Neural cell (in vitro differentiated cells): ENCODE measurements at regions not wholly inside any gene's neighbourhood (a gene's known extent, or its start where the extent isn't known, plus 50 kb on each side); places are given as distances from the start of the nearest gene placed in this dataset.

ENCODE experiments used
- H2AFZ ChIP-seq: fragments of 200-600, 300-800 bp; sonication (generic), shearing (Covaris generic); 2 replicates; pipeline ENCODE4 v1.6.0; 2014; ENCODE audit warnings: low read depth, mild to moderate bottlenecking, antibody characterized with exemption, low read length, moderate library complexity
- H3F3A ChIP-seq: fragments of 200-600 bp; shearing (Covaris generic); 2 replicates; pipeline ENCODE4 v1.6.1; 2016; ENCODE audit warnings: mild to moderate bottlenecking, moderate library complexity, mixed read lengths, antibody characterized with exemption, low read length; ENCODE audit not compliant: insufficient read depth, poor library complexity, severe bottlenecking
- H3K27ac ChIP-seq: fragments of 200-600, 300-800 bp; sonication (generic), shearing (Covaris generic); 2 replicates; pipeline ENCODE4 v1.5.1; 2014; ENCODE audit warnings: mild to moderate bottlenecking, low read length, moderate library complexity
- H3K27me3 ChIP-seq: fragments of 300-800, 200-600 bp; sonication (generic), shearing (Covaris generic); 2 replicates; pipeline ENCODE4 v1.6.0; 2014; ENCODE audit warnings: mild to moderate bottlenecking, low read depth, low read length, moderate library complexity; ENCODE audit not compliant: insufficient read depth
- H3K36me3 ChIP-seq: fragments of 300-800, 200-600 bp; sonication (generic), shearing (Covaris generic); 2 replicates; pipeline ENCODE4 v1.5.1; 2014; ENCODE audit warnings: mild to moderate bottlenecking, antibody characterized with exemption, low read length, moderate library complexity; ENCODE audit not compliant: insufficient read depth
- H3K4me2 ChIP-seq: fragments of 300-800, 200-600 bp; sonication (generic), shearing (Covaris generic); 2 replicates; pipeline ENCODE4 v1.6.0; 2014; ENCODE audit warnings: mild to moderate bottlenecking, low read length
- H3K4me3 ChIP-seq: fragments of 300-800, 200-600 bp; sonication (generic), shearing (Covaris generic); 2 replicates; pipeline ENCODE4 v1.5.1; 2014; ENCODE audit warnings: mild to moderate bottlenecking, low read length, moderate library complexity
- H3K79me2 ChIP-seq: fragments of 200-600 bp; shearing (Covaris generic); replicated peaks from 2 replicates; pipeline ENCODE4 v1.6.0; 2014; ENCODE audit warnings: mild to moderate bottlenecking, low read length, moderate library complexity; ENCODE audit not compliant: insufficient read depth
- H3K9ac ChIP-seq: fragments of 300-800, 200-600 bp; sonication (generic), shearing (Covaris generic); 2 replicates; pipeline ENCODE4 v1.6.1; 2016; ENCODE audit warnings: mild to moderate bottlenecking, low read length, mixed read lengths
- H3K9me2 ChIP-seq: fragments of 200-600 bp; shearing (Covaris generic); 2 replicates; pipeline ENCODE4 v1.6.1; 2016; ENCODE audit warnings: mild to moderate bottlenecking, low read length, mixed read lengths; ENCODE audit not compliant: insufficient read depth
- H3K9me3 ChIP-seq: fragments of 200-600, 300-800 bp; sonication (generic), shearing (Covaris generic); 2 replicates; pipeline ENCODE4 v1.6.1; 2016; ENCODE audit warnings: mild to moderate bottlenecking, mixed run types, low read length, moderate library complexity, mixed read lengths
- H4K20me1 ChIP-seq: fragments of 200-600 bp; shearing (Covaris generic); 2 replicates; pipeline ENCODE4 v1.6.1; 2016; ENCODE audit warnings: mild to moderate bottlenecking, mixed run types; ENCODE audit not compliant: insufficient read depth
- EP300 ChIP-seq: fragments of 450-650 bp; conservative IDR thresholded peaks from 2 replicates; pipeline ENCODE4 v1.6.1; 2014; ENCODE audit warnings: antibody characterized with exemption, mild to moderate bottlenecking, moderate library complexity; ENCODE audit not compliant: poor library complexity, severe bottlenecking
- EZH2 ChIP-seq: fragments of 200-600, 300-800 bp; shearing (Covaris generic), sonication (generic); IDR thresholded peaks from 2 replicates; pipeline ENCODE4 v1.6.1; 2014; ENCODE audit warnings: antibody characterized with exemption, low read length, borderline replicate concordance, mild to moderate bottlenecking; ENCODE audit not compliant: insufficient read depth, poor library complexity, severe bottlenecking
- MXI1 ChIP-seq: fragments of 450-650 bp; conservative IDR thresholded peaks from 2 replicates; pipeline ENCODE4 v1.6.1; 2014; ENCODE audit warnings: antibody characterized with exemption, mild to moderate bottlenecking; ENCODE audit not compliant: poor library complexity, severe bottlenecking
- POLR2AphosphoS5 ChIP-seq: IDR thresholded peaks from 2 replicates; pipeline ENCODE4 v1.6.1; 2012
- RAD21 ChIP-seq: fragments of 450-650 bp; conservative IDR thresholded peaks from 2 replicates; pipeline ENCODE4 v1.6.1; 2014; ENCODE audit warnings: antibody characterized with exemption, mild to moderate bottlenecking, moderate library complexity
- SMC3 ChIP-seq: fragments of 450-650 bp; conservative IDR thresholded peaks from 2 replicates; pipeline ENCODE4 v1.6.1; 2014; ENCODE audit warnings: antibody characterized with exemption, mild to moderate bottlenecking, moderate library complexity; ENCODE audit not compliant: poor library complexity
- TAF1 ChIP-seq: IDR thresholded peaks from 2 replicates; pipeline ENCODE4 v1.6.1; 2012; ENCODE audit warnings: low read depth
- TF ChIP-seq, protein P1 (sequence below): IDR thresholded peaks from 2 replicates; pipeline ENCODE4 v1.6.1; 2012; ENCODE audit warnings: borderline replicate concordance
- TF ChIP-seq, protein P2 (sequence below): fragments of 450-650 bp; IDR thresholded peaks from 2 replicates; pipeline ENCODE4 v1.5.1; 2014; ENCODE audit warnings: antibody characterized with exemption, mild to moderate bottlenecking, moderate library complexity; ENCODE audit not compliant: poor library complexity, severe bottlenecking

DNA sequence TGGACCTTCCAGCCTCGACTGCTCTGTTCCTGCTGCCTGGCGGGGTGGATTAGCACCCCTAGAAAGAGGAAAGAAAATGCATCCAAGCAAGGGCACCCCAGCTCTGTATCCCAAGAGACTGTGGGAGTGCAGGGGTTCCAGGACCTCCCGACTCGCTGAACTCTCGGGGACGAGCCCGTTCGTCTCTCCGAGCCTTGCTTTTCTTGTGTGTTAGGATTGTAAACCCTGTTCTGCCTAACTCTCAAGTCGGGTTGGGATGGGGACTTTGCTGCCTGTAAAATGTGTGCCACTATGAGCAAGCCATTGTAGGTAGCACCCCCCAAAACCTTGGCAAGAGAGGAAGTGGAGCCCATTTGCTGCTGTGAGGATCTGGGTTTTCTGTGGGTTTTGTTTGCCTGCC lies 73.2 kb upstream of the VRK1 start:
- Histone ChIP-seq H3K27me3 (no peaks in the 10 kb centered on the region), H3K36me3 (no peaks in the 10 kb centered on the region), H3K9me3 (no peaks in the 10 kb centered on the region), H3K9ac (no peak overlapping the region), H3K27ac (no peak overlapping the region), H3K9me2 (no peaks in the 10 kb centered on the region), H2AFZ (no peak overlapping the region), H4K20me1 (no peaks in the 10 kb centered on the region), H3K4me2 (no peak overlapping the region), H3F3A (no peaks in the 10 kb centered on the region), H3K79me2 (no peaks in the 10 kb centered on the region), H3K4me3 (no peak overlapping the region)
- no peak for TF ChIP-seq RAD21
- TF ChIP-seq TAF1 = no peak
- TF ChIP-seq SMC3 = no peak
- TF ChIP-seq, protein P1, sequence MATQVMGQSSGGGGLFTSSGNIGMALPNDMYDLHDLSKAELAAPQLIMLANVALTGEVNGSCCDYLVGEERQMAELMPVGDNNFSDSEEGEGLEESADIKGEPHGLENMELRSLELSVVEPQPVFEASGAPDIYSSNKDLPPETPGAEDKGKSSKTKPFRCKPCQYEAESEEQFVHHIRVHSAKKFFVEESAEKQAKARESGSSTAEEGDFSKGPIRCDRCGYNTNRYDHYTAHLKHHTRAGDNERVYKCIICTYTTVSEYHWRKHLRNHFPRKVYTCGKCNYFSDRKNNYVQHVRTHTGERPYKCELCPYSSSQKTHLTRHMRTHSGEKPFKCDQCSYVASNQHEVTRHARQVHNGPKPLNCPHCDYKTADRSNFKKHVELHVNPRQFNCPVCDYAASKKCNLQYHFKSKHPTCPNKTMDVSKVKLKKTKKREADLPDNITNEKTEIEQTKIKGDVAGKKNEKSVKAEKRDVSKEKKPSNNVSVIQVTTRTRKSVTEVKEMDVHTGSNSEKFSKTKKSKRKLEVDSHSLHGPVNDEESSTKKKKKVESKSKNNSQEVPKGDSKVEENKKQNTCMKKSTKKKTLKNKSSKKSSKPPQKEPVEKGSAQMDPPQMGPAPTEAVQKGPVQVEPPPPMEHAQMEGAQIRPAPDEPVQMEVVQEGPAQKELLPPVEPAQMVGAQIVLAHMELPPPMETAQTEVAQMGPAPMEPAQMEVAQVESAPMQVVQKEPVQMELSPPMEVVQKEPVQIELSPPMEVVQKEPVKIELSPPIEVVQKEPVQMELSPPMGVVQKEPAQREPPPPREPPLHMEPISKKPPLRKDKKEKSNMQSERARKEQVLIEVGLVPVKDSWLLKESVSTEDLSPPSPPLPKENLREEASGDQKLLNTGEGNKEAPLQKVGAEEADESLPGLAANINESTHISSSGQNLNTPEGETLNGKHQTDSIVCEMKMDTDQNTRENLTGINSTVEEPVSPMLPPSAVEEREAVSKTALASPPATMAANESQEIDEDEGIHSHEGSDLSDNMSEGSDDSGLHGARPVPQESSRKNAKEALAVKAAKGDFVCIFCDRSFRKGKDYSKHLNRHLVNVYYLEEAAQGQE = no peak
- no peak for TF ChIP-seq EP300
- TF ChIP-seq MXI1 = no peak
- TF ChIP-seq EZH2 = no peak
- TF ChIP-seq, protein P2, sequence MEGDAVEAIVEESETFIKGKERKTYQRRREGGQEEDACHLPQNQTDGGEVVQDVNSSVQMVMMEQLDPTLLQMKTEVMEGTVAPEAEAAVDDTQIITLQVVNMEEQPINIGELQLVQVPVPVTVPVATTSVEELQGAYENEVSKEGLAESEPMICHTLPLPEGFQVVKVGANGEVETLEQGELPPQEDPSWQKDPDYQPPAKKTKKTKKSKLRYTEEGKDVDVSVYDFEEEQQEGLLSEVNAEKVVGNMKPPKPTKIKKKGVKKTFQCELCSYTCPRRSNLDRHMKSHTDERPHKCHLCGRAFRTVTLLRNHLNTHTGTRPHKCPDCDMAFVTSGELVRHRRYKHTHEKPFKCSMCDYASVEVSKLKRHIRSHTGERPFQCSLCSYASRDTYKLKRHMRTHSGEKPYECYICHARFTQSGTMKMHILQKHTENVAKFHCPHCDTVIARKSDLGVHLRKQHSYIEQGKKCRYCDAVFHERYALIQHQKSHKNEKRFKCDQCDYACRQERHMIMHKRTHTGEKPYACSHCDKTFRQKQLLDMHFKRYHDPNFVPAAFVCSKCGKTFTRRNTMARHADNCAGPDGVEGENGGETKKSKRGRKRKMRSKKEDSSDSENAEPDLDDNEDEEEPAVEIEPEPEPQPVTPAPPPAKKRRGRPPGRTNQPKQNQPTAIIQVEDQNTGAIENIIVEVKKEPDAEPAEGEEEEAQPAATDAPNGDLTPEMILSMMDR = no peak
- TF ChIP-seq POLR2AphosphoS5 = no peak

DNA sequence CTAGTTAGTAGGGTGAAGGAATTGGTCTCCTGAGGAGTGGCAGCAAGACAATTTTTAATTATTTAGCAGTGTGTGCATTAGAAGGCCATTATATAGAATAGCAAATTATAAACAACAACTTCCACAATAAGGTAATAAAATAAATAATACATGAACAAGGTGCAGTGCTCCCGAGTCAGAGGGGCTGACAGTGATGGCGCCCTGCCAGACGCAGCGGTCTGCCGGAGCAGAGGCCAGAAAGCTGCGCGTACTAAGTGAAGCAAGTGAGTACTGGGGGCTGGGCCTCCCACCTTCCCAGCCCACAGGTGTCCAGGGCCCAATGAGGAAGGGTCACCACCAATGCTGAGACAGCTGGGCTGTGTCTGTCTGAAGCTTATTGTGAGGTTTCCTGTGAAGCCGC lies 72.0 kb upstream of the VRK1 start:
- H3K9ac ChIP-seq = no peak overlapping the region
- H2AFZ ChIP-seq = no peak overlapping the region
- H3K9me3 ChIP-seq = no peaks in the 10 kb centered on the region
- H3K79me2 ChIP-seq = no peaks in the 10 kb centered on the region
- no peaks in the 10 kb centered on the region for H3K27me3 ChIP-seq
- H3K9me2 ChIP-seq = no peaks in the 10 kb centered on the region
- H3K27ac ChIP-seq = no peak overlapping the region
- H3K4me3 ChIP-seq = no peak overlapping the region
- TF ChIP-seq EP300 (no peak), EZH2 (no peak)
- TF ChIP-seq, protein P1 = no peak
- H3F3A ChIP-seq = no peaks in the 10 kb centered on the region
- H3K4me2 ChIP-seq = no peak overlapping the region
- H4K20me1 ChIP-seq = no peaks in the 10 kb centered on the region
- H3K36me3 ChIP-seq = no peaks in the 10 kb centered on the region
